Fibroblast of lung (primary cell): ENCODE measurements at regions not wholly inside any gene's neighbourhood (a gene's known extent, or its start where the extent isn't known, plus 50 kb on each side); places are given as distances from the start of the nearest gene placed in this dataset.

Experiments
- DNase-seq, 2 donors: peaks; one replicate each; pipeline versions ENCODE4 v3.0.0 to v3.0.0-alpha.2; 2010; ENCODE audit warnings: low read depth in 2 of 2
- H2AFZ ChIP-seq: 2 replicates; pipeline ENCODE4 v1.5.1; 2012; ENCODE audit warnings: low read length, control low read depth, inconsistent platforms
- H3K27ac ChIP-seq: 2 replicates; pipeline ENCODE4 v1.5.1; 2011; ENCODE audit warnings: low read length, control low read depth; ENCODE audit not compliant: insufficient read depth
- H3K27me3 ChIP-seq: 2 replicates; pipeline ENCODE4 v1.5.1; 2011; ENCODE audit warnings: mild to moderate bottlenecking, low read length; ENCODE audit not compliant: control insufficient read depth, insufficient read depth
- H3K36me3 ChIP-seq: 2 replicates; pipeline ENCODE4 v1.5.1; 2011; ENCODE audit warnings: low read length; ENCODE audit not compliant: control insufficient read depth, insufficient read depth
- H3K4me1 ChIP-seq: 2 replicates; pipeline ENCODE4 v1.5.1; 2011; ENCODE audit warnings: low read length; ENCODE audit not compliant: control insufficient read depth, insufficient read depth; ENCODE audit errors: extremely low read depth
- H3K4me2 ChIP-seq: 2 replicates; pipeline ENCODE4 v1.5.1; 2011; ENCODE audit warnings: low read length, control low read depth; ENCODE audit not compliant: insufficient read depth; ENCODE audit errors: extremely low read depth
- H3K4me3 ChIP-seq, 4 experiments: fragments of 200-600 bp in 1 of 4; sonication (generic) in 1 of 4; replicated peaks in 1 of 4; 2 replicates each; pipeline ENCODE4 v1.5.1; 2011 to 2016; ENCODE audit warnings: low read length in 4 of 4, low read depth in 3 of 4, mild to moderate bottlenecking in 3 of 4, control low read depth in 2 of 4, inconsistent platforms in 1 of 4, mixed read lengths in 1 of 4; ENCODE audit not compliant: insufficient read depth in 1 of 4; ENCODE audit errors: control extremely low read depth in 1 of 4
- H3K79me2 ChIP-seq: 2 replicates; pipeline ENCODE4 v1.5.1; 2012; ENCODE audit warnings: mild to moderate bottlenecking, low read length, inconsistent platforms; ENCODE audit not compliant: control insufficient read depth, insufficient read depth
- H3K9ac ChIP-seq: 2 replicates; pipeline ENCODE4 v1.5.1; 2011; ENCODE audit warnings: mild to moderate bottlenecking, low read length, control low read depth; ENCODE audit not compliant: insufficient read depth
- H3K9me3 ChIP-seq: 2 replicates; pipeline ENCODE4 v1.5.1; 2012; ENCODE audit warnings: low read depth, low read length; ENCODE audit not compliant: control insufficient read depth, insufficient read depth
- H4K20me1 ChIP-seq: 2 replicates; pipeline ENCODE4 v1.5.1; 2011; ENCODE audit warnings: low read length; ENCODE audit not compliant: control insufficient read depth, insufficient read depth; ENCODE audit errors: extremely low read depth
- CTCF ChIP-seq, 2 donors: IDR thresholded peaks in 1 of 2; conservative IDR thresholded peaks in 1 of 2; 1 replicate in 1 of 2; 2 replicates in 1 of 2; pipeline ENCODE4 v1.5.1; 2011 to 2012; ENCODE audit warnings: low read length in 2 of 2, control low read depth in 1 of 2, inconsistent platforms in 1 of 2, low read depth in 1 of 2, mild to moderate bottlenecking in 1 of 2
- EZH2 ChIP-seq: IDR thresholded peaks from 2 replicates; pipeline ENCODE4 v1.5.1; 2012; ENCODE audit warnings: low read length, control low read depth, mild to moderate bottlenecking; ENCODE audit errors: missing control alignments

GRCh38 chr3:110909839-110910238, 161.8 kb upstream of the NECTIN3 start:
- H3K36me3 ChIP-seq = no peaks in the 10 kb centered on the region
- H3K4me3 ChIP-seq = no peak overlapping the region
- H3K4me1 ChIP-seq = no peaks in the 10 kb centered on the region
- H3K4me2 ChIP-seq = no peak overlapping the region
- no peaks in the 10 kb centered on the region for H3K27me3 ChIP-seq
- no peaks in the 10 kb centered on the region for H3K79me2 ChIP-seq
- H3K27ac ChIP-seq = no peak overlapping the region
- no peak overlapping the region for H3K9ac ChIP-seq
- TF ChIP-seq EZH2 (no peak), CTCF (conservative IDR thresholded peaks at IDR 0.05 in 1 of 2, IDR thresholded peaks at IDR 0.05 in 1 of 2; ENCODE audit: low read depth in 1 of 2, low read length in 2 of 2) (no peak)
- H4K20me1 ChIP-seq = no peaks in the 10 kb centered on the region
- H3K9me3 ChIP-seq = no peaks in the 10 kb centered on the region
- no peak overlapping the region for H2AFZ ChIP-seq
- no peak for DNase-seq

- H3K4me2 ChIP-seq = no peak overlapping the region
- no peak overlapping the region for H3K27ac ChIP-seq
- no peaks in the 10 kb centered on the region for H3K36me3 ChIP-seq
- no peaks in the 10 kb centered on the region for H3K9me3 ChIP-seq
- H3K9ac ChIP-seq = no peak overlapping the region
- no peaks in the 10 kb centered on the region for H3K79me2 ChIP-seq
- H2AFZ ChIP-seq = no peak overlapping the region
- DNase-seq = no peak
- no peaks in the 10 kb centered on the region for H3K27me3 ChIP-seq
- H4K20me1 ChIP-seq = no peaks in the 10 kb centered on the region
- H3K4me1 ChIP-seq = no peaks in the 10 kb centered on the region
- H3K4me3 ChIP-seq = no peak overlapping the region
- TF ChIP-seq CTCF (conservative IDR thresholded peaks at IDR 0.05 in 1 of 2, IDR thresholded peaks at IDR 0.05 in 1 of 2; ENCODE audit: low read depth in 1 of 2, low read length in 2 of 2) (no peak), EZH2 (no peak)
Measured at GRCh38 chr3:110910346-110910955, 161.2 kb upstream of the NECTIN3 start.

- H3K4me3 ChIP-seq = no peak overlapping the region
- no peaks in the 10 kb centered on the region for H3K36me3 ChIP-seq
Measured at GRCh38 chr3:110918963-110919362, 152.7 kb upstream of the NECTIN3 start.

More at GRCh38 chr3:110918963-110919362, 152.7 kb upstream of the NECTIN3 start:
- H4K20me1 ChIP-seq = no peaks in the 10 kb centered on the region
- H3K27me3 ChIP-seq = no peaks in the 10 kb centered on the region
- no peak overlapping the region for H3K9ac ChIP-seq
- no peaks in the 10 kb centered on the region for H3K9me3 ChIP-seq
- DNase-seq = no peak
- TF ChIP-seq CTCF (conservative IDR thresholded peaks at IDR 0.05 in 1 of 2, IDR thresholded peaks at IDR 0.05 in 1 of 2; ENCODE audit: low read depth in 1 of 2, low read length in 2 of 2) (no peak), EZH2 (no peak)
- H2AFZ ChIP-seq = no peak overlapping the region
- H3K79me2 ChIP-seq = no peaks in the 10 kb centered on the region
- no peak overlapping the region for H3K4me2 ChIP-seq
- no peaks in the 10 kb centered on the region for H3K4me1 ChIP-seq
- no peak overlapping the region for H3K27ac ChIP-seq
